ENCODE measurements at regions not wholly inside any gene's neighbourhood (a gene's known extent, or its start where the extent isn't known, plus 50 kb on each side); places are given as distances from the start of the nearest gene placed in this dataset.

DNA sequence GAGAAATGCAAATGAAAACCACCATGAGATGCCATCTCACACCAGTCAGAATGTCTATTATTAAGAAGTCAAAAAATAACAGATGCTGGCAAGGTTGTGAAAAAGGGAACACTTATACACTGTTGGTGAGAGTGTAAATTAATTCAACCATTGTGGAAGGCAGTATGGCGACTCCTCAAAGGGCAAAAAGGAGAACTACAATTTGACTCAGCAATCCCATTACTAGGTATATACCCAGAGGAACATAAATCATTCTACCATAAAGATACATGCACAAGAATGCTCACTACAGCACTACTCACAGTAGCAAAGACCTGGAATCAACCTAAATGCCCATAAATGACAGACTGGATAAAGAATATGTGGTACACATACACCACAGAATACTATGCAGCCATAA is 161.1 kb upstream of the PDGFD start:
- no peak for DNase-seq

DNA sequence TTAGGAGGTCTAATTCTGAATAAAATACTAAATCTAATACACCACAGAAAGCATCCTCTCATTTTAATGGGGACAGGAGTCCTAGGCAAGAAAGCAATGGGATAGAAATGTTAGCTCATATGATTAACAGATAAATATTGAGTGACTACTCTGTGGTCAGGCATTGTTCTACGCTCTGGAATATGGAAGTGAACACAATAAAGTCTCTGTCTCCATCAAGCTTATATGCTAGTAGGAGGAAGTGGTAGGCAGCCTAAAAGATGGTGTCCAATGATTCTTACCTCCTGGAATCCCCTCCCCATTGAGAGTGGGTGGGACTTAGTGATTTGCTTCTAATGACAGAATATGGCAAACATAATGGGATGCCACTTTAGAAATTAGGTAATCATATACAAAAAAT is 160.3 kb upstream of the PDGFD start:
- no peak for DNase-seq

DNA sequence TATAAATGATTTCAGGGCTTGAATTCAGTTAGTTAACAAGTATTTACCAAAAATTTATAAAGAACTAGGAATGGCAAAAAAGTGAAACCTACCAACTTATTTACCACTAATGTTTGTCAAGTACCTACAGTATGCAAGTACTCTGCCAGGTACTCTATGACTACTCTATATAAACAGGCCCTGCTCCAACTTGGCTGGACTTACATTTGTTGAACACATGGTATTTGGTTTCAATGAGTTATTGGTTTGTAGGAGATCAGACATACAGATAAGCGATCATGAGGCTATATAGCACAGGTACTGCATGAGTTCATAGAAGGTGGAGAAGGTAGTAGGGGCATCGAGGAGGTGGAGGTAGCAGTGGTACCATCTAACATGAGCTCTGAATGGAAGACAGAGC is 159.9 kb upstream of the PDGFD start:
- no peak for DNase-seq

DNA sequence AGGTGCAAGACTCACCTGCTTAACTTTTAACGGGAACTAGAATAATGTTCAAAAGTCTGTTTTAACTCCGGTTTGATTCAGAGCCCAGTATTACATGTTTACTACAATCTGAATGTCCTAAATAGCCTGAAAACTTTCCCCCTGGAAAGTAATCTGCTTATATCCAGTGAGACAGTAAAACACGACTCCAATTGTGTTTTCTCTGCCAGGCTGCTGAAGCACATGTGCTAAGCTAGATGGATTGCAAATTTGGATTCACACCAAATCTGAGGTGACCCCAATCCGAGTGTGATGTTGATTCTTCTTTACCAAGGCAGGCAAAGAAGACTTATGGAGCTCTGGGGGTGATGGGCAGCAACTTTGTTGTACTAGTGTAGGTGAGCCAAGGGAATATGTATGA is 158.7 kb upstream of the PDGFD start:
- no peak for DNase-seq

DNA sequence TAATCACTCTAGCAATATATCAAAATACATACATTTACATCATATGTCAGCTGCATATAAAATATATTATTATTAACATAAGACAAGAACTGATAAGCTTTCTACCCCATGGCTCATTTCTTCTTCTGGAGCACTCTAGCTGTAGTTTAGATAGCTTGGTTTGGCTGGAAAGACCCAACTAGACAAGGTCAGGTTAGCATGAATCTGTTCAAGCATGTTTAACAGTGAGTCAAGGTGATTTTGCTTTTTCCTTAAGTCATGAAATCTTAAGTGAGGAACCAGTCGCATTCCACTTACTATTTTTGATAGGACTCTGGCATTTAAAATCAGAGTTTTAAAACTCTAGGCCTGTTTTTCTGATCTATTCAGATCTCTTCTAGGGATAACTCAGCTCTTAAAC is 157.0 kb upstream of the PDGFD start:
- DNase-seq: no peak

DNA sequence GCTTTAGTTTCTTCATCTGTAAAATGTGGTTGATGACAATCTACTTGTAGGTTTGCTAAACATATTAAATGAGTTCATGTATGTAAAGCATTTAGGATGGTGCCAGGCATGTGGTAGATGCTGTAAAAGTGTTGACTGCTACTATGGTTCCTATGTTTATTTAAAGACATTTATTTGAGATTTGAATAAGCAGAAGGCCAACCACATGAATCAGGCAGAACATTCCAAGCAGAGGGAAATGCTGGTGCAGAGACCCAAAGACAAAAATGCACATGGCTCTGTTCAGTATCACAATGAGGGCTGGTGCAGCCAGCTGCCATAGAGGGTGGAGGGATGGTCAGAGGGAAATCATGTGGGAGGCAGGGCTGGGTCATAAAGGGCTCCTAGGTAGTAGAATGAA is 156.2 kb upstream of the PDGFD start:
- DNase-seq: no peak

DNA sequence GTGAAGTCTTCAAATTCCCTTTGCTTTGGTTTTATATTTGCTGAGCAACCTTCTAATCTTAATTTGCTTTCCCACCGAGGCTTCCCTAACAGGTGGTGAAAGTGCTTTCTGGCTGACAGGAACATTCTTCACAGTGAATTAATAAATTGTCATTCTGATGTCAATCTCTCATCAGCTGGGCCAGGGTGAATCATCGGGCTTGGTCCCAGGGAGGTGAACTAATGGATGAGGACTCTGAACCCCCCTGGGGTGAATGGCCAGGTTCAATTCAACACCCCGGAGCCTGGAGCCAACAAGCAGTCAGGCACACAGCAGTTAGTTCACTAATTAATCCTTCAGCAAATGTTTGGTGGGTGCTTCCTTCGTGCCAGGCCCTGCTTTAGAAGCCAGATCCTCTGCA is 155.4 kb upstream of the PDGFD start:
- DNase-seq: no peak

DNA sequence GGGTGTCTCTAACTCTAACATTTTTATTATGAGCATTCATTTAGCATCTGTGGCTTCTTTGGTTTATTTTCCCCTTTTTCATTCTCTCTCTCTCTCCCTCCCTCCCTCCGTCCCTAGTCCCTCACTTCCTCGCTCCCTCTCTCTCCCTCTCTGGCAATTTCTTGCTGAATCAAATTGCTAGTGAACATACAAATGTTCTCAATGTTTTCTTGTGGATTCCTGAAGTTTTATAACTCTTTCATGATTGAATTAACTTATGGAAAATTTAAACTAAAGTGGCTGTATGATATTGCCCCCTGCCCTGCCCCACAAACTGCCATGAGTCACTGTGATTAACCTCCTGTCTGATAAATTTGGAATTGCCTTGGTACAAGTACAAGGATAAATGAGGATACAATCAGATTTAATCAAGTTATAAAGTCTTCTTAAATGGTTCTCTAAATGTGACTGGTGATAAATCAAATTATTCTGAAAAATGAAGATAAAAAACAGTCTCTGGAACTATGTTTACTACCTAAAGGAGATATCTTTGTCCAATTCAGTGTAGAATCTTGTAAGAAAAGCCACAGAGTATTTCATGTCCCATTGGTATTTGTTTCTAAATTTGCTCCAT is 143.0 kb upstream of the PDGFD start:
- no peak for DNase-seq

DNA sequence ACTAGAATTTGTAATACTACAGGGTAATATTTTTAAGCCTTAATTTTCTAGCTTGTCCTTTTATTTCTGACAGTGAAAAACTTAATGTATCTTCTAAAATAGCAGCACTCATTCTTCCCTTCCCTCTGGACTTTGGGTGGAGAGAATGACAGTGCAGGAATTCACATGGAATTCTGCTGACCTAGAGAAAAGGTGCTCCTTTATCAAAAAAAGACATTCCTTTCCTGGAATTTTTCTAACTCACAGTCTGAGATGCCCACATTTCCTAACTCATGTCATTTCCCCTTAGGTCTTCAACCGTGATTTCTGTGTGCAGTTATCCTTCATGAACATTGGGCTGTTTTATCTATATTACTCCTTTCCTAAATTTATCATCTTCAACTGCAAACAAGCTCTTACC is 137.8 kb upstream of the PDGFD start:
- DNase-seq: no peak

DNA sequence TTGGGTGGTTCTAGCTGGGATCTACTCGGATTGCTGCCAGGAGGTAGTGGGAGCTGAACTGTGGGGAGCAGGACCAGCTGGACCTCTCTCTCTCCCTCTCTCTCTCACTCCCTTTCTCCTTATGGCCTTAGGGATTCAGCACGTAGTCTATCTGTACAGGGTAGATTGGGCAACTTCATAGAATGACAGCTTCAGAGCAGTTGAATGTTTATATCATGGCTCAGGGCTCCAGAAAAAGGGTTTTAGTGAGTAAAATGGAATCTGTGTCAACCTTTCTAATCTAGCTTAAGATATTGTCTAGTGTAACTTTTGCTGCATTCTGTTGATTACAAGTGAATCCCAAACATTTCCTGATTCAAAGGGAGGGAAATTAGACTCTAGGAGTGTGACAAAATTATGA is 127.7 kb upstream of the PDGFD start:
- DNase-seq: no peak

DNA sequence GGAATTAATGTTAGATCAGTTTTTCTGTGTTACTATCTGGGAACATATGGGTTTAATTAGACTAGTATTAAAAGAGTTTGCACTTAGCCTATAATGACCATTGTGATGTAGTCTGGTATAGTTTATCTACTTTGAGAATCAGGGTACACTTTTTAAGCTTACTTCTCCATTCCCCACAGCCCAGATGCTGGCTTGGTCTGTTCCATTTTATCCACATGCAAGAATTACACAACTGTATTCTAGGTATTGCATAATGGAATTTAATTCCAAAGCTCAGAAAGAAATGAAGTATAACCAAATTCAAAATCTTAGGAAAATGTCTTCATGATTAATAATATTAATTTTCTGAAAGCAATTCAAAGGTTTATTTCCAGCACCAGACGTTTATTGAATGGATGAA is 122.2 kb upstream of the PDGFD start:
- DNase-seq: no peak

DNA sequence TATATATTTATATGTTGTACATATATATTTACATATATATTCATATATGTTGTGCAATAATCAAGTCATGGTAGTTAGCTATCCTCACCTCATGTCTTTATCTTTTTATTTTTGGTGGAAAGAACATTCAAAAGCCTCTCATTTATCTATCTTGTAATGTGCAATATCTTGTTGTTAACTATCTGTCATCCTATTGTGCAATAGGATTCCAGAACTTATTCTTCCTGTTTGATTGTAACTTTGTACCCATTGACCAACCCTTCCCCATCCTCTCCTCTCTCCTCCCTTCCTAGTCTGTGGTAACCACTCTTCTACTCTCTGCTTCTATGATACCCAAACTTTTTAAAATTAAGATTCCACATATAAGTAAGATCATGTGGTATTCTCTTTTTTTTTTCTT is 115.6 kb upstream of the PDGFD start:
- no peak for DNase-seq

DNA sequence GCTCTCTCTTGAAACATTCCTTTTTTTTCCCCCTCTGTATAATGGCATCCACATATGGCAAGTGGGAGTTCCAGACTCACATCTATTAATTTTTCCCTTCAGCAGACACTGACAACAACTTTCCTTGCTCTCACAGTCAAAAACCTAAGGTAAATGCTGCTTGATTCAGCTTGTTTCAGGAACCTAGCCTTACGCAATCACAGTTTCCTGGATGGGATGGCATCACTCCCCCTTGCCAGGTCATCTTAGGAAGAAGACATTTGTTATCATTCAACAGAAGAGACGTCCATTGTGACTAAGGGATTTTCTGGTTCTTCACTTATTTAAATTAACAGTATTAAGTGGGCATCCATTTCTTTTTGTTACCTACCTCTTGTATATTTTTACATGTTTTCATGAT is 112.0 kb upstream of the PDGFD start:
- DNase-seq: no peak

DNA sequence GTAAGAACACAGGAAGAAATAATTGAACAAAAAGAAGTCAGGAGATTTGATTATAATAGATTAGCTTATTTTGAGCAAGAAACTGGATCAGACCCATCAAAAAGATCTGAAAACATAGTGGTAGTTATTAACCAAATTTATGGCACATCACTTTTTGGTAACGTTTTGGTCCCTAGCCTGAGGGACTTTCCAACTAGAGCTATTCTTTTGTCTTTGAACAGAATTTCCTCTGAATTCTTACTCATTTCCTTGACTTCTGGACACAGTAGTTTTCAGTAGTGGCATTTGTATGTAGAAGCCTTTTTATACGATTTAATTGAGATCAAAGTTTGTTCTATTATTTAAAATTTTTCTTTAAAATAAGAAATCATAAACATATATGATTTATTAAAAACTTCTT is 96.5 kb upstream of the PDGFD start:
- DNase-seq: no peak

DNA sequence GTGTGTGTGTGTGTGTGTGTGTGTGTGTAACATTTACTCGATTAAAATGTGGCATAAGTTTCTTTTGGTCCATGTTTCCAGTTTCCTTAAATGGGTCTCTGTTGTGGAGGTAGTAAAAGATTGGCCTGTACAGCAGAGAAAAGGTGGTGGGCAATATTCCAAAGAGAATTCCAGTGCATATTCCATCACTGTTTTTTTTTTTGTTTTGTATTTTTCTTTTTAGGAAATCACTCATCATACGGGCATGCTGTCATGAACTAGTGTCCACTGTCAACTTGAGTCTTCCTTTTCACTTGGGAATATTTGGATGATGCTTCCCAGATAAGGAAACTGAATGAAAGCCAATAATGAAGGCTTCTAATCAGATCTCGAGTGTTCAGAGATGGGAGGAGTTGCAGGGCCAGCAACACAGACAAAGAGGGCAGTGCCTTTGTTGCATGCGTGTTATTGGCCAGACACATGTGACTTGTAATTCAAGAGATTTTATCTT is 95.2 kb upstream of the PDGFD start:
- no peak for DNase-seq

DNA sequence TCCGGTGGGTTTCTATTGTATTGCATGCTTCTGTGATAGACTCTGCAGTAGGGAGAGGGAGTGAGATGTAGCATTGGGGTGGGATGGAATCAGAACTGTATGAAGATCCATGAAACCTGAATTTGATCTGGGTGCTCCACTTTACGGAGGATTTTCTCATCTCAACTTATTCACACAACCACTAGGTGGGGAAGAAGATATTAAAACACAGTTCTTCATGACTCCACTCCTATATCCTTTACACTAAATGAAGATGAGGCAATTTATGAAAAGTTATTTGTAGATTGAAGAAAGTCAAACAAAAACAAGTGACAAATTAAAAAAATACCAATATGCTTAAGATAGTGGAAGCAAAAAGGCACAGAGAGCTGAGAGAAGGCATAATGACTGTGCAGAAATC is 92.6 kb upstream of the PDGFD start:
- no peak for DNase-seq

DNA sequence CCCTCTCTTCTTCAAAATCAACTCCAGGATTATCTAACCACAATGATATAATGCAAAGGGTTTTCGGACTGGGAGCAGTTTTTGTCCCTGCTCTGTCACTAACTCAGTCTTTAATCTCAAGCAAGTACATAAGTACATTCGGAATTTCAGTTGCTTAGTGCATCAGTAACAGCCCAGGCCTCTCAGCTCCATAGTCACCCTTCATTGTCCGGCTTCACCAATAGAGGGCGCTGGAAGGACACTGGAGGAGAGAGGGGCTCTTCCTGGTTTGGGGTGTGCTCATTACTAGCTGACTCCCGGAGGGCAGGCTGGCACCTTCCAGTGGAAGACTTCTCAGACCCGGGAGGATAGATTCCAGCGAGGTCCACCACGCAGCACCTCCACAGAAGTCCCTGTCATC is 90.4 kb upstream of the PDGFD start:
- DNase-seq: peak; percentile 6

DNA sequence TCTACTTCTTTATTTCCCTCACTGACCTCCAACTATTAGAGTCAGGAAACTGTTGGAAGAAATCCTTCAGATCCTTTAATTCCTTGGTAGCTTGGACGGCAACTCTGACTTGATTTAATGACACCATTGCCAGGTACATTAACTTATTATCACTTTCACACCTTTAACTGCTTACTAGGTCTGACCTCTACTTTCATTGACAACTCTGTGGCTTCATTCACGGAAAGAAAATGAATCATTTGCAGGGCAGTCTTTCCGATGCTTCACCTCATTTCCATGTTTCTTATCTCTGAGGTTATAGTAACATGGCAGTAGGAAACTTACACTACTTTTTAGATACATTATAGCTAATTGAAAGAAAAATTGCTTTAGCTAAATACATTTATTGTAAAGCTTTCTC is 82.6 kb upstream of the PDGFD start:
- DNase-seq: no peak

DNA sequence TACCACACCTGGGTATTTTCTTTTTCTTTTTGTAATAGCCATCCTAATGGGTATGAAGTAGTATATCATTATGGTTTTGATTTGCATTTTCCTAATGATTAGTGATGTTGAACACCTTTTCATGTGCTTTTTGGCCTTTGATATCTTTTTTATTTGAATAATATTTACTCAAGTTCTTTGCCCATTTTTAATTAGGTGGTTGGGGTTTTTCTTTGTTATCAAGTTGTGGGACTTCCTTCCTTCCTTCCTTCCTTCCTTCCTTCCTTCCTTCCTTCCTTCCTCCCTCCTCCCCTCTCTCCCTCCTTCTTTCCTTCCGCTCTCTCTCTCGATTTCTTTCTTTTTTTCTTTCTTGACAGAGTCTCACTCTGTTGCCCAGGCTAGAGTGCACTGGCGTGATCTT is 75.0 kb upstream of the PDGFD start:
- no peak for DNase-seq

DNA sequence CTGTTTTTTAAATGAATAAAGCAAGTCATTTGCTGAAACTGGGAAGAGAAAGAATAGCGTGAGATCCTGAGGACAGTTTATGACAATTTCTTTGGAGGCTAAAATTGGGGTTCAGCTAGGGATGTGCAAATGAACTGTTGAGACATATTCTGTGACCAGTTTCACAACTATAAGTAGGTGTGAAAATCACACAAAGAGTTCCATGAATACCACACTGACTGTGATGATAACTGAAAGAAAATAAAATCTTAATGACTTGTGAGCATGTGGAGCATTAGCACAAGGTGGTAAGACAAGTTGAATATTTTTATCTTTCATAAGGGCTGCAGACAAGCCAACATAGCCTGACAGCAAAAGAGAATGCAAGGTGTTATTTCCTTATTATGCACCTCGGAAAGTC is 61.1 kb upstream of the PDGFD start:
- no peak for DNase-seq

DNA sequence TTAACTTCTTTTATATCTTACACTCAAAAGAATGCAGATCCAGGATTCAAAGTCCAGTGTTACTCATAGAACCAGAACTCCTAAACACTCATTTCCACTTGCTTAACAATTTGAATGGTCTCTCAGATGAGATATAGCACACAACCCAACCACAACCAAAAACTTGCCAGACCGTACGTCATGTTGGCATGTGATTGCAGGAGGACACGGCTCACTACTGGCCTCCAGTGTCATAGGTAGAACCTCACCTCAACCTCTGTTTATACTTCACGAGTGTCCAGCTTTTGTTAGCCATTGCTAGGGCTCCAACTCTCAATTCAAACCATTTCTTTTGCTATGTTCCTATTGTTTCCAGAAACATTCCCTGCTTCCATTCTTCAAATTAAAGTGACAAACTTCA is 58.5 kb upstream of the PDGFD start:
- DNase-seq: no peak

DNA sequence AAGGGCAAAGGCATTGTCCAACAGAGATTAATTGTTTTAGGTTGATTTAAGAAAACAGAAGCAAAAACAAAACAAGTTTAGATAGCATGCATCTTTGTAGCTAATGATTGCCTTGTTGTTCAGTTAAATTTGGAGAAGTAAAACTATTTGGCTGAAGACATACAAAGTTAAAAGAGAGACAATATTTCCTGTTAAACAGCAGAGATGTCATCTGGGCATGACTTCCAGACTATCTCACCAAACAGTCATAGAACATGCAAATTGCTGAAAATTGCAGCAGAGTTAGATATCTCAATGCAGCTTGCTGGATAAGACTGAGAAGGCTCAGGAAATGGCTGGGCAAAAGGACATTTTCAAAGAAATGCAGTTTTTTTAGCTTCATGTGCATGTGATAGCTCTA is 57.5 kb upstream of the PDGFD start:
- DNase-seq: no peak

DNA sequence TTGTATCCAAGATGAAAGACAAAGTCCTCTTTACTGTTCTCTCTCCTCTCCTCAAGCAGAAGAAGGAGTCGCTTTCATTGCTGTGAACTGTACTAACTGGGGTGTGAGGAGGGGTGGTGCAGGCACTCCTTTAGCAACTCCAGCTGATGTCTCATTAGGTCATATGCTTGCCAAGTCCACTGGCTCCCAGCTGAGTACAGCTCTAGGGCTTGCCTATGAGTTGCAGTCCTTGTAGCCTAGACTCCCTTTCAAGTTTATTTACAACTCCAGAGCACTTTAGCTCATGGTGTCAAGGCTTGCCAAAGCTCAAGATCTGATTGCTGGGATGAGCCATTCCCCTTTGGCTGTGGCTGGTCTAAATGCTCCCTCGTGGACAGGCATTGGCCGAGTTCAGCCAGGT is 55.1 kb upstream of the PDGFD start:
- no peak for DNase-seq

DNA sequence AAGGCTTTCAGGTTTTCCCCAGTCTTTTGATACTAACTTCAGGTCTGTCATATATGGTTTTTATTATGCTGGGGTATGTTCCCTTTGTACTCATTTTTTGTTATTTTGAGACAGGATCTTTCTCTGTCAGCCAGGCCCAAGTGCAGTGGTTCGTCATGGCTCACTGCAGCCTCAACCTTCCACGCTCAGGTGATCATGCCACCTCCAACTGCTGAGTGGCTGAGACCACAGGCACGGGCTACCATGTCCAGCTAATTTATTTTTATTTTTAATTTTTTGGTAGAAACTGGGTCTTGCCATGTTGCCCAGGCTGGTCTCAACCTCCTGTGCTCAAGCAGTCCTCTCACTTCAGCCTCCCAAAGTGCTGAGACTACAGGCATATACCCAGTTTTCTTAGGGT is 50.6 kb upstream of the PDGFD start:
- no peak for DNase-seq

Data from retina (tissue), 1 donor.